HG02610 (cell line): ENCODE measurements at regions not wholly inside any gene's neighbourhood (a gene's known extent, or its start where the extent isn't known, plus 50 kb on each side); places are given as distances from the start of the nearest gene placed in this dataset.

ENCODE experiments used
- ATAC-seq: cut with Tn5 transposase; IDR thresholded peaks from one replicate; pipeline ENCODE4 v1.9.1; 2021; ENCODE audit warnings: mild to moderate bottlenecking, moderate library complexity; ENCODE audit not compliant: unreplicated experiment

DNA sequence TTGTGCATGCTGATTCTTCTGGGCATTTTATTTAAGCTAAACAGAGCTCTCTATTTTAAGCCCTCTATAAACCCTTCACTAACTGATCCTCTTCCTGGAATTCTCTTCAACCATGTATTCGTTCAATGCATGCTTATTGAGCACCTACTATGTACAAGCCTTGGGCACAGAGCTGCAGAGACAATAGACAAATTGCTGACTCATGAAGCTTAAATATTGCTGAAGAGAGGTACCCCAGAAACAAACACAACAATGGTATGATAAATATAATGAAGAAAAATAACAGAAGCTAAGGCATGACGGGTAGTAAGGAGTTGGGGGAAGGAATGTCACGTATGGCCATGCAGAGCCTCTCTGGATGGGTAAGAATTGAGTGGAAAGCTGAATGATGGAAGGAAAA lies 222.2 kb downstream of the PPARGC1A start:
- ATAC-seq: no peak

DNA sequence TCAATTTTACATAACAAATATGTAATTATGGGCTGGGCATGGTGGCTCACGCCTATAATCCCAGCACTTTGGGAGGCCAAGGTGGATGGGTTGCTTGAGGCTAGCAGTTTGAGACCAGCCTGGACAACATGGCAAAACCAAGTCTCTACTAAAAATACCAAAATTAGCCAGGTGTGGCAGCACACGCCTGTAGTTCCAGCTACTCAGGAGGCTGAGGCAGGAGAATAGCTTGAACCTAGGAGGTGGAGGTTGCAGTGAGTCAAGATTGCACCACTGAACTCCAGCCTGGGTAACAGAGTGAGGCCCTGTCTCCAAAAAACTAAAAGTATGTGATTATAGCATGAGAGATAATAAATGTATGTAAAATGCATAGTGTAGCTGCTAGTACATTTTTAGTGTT lies 229.0 kb downstream of the PPARGC1A start:
- no peak for ATAC-seq

DNA sequence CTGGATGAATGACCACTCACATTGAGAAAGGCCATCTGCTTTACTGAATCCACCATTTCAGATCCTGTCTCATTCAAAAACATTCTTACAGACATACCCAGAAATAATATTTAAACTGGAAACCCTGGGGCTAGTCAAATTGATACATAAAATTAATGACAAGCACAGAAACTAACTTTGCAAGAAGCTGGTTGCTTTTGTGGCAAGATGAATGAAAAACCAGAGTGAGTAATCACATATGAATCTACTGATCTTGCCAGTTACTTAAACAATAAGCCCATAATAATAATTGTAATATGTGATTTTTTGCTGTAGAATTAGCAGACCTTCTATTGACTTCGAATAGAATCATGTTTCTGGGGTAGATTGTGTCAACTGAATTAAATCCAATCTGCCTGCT lies 235.1 kb downstream of the PPARGC1A start:
- no peak for ATAC-seq

DNA sequence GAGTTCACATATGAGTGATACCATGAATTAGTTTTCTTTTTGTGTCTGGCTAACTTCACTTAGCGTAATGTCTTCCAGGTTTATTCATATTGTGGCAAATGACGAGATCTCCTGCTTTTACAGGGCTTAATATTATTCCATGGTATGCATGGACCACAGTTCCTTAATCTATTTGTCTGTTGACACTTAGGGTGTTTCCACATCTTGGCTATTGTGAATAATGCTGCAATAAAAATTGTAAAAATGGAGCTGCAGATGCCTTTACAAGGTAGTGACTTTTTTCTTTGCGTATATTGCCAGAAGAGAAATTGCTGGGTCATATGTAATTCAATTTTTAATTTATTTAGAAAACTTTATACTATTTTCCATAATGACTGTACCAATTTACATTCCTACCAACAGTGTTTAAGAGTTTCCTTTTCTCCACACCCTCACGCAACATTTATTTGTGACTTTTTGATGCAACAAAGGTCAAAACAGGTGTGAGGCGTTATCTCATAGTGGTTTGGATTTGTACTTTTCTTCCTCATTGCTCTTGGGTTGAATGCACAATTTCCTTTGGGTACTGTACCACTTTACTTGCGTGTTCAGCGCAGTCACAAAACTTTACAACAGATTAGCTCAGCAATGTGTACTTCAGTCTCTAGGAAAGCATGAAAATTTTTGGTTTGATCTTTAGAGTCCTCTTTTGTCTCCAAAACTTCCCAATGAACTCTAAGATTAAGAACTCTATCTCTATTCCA lies 240.8 kb downstream of the PPARGC1A start:
- ATAC-seq: no peak

DNA sequence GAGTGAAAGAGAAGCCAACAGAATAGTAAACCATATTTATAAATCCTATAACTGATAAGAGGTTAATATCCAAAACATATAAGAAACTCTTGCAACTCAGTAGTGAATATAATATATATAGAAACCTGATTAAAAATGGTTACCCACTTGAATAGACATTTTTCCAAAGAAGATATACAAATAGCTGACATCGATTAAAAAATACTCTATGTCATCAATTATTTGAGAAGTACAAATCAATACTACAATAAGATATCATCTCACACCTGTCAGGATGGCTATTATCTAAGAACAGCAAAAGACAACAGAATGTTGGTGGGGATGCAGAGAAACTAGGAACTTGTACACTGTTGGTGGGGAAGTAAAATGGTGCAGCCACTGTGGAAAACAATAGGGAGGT lies 254.4 kb downstream of the PPARGC1A start:
- ATAC-seq: no peak

DNA sequence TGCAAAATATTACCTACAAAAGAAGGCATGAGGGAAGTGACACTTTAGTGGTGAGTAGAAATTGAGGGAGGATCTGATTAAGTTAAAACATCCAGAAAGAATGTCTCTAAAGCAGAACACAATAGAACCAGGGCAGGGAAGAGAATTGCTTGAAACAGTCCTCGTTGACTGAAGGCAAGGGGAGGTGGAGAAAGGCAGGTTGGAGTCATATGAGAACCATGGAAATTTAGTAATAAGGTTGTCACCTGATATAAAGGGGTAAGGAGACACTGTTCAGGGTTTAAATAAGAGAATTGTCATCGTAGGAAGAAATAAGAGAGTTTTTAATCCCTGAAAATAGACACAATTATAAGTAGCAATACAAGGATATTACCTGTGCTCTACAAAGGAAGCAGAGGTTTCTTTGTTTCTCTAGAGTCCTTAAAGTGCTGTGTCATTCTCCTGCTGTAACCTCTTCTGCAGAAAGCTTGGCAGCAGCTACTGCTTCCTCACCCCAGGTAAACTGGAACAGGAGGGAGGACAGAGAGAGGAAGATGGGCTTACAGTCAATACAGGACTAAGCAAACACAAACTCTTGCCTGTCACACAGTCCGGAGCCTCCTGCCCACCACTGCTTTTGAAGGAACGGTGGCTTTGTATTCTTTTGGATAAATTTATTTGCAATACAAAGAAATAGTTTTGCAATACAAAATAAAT lies 258.4 kb downstream of the PPARGC1A start:
- no peak for ATAC-seq

DNA sequence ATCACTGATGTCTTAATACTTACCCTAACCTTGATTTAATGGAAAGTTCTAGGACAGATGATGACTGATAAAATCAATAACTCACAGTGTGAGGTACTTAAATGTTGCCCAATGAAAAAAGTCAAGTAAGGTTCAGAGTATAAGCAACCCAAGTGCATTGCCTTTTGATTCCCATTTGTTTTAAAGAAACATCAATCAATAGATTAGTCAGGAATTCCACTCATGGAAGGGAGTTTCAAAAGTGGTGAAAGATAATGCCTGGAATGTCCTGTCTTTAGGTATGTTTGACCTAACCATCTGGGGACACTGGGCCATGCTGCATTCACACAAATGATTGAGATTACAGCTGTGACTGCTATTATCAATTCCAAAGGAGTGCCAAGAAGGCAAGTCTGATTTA lies 259.7 kb downstream of the PPARGC1A start:
- no peak for ATAC-seq

DNA sequence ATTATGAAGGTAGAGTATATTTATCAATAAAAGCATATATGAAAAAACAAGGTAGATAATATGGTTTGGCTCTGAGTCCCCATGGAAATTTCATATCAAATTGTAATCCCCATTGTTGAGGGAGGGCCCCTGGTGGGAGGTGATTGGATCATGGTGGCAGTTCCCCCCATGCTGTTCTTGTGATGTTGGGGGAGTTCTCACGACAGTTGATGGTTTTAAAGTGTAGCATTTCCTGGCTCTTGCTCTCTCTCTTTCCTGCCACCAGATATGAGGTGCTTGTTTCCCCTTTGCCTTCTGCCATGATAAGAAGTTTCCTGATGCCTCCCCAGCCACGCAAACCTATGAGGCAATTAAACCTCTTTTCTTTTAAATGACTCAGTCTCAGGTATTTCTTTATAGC lies 260.4 kb downstream of the PPARGC1A start:
- no peak for ATAC-seq

DNA sequence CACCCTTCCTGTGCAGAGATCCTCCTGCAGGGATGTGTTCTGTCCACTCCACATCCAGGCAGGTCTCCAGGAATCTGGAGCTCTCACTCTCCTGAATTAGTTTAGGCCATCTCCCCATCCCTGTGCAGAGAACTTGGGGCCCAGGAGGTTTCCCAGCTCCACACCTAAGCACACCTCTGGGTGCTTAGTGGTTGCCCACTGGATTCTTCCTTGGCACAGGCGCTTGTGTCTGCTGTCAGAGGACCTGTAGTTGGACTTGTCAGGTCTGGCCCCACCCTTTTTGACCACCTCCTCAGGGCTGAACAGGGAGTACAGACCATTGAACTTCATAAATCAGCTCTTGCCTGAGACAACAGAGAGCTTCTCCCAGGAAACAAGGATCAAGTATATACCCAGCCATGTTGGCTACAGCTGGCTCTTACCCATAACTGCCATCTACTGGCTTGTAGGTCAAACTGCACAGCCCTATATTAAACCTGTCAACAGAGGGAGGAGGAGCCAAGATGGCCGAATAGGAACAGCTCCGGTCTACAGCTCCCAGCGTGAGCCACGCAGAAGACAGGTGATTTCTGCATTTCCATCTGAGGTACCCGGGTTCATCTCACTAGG lies 275.5 kb downstream of the PPARGC1A start:
- no peak for ATAC-seq

DNA sequence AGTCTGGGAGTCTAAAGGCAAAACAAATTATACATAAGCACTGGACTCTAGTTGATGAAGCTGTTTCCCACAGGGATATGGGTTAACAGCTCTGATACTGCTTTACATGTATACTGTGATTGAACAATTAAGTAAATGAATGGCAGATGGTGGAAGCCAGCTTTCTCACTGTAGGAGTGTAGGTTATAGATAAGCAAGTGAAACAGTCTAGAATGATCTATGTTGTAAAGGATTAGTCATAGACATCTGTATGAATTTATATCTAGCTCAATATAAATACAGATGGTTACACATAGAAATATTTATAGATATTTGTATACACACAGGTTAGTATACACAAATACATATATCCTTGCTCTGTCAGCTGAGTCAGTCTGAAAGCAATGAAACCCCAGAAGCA lies 276.1 kb downstream of the PPARGC1A start:
- no peak for ATAC-seq

DNA sequence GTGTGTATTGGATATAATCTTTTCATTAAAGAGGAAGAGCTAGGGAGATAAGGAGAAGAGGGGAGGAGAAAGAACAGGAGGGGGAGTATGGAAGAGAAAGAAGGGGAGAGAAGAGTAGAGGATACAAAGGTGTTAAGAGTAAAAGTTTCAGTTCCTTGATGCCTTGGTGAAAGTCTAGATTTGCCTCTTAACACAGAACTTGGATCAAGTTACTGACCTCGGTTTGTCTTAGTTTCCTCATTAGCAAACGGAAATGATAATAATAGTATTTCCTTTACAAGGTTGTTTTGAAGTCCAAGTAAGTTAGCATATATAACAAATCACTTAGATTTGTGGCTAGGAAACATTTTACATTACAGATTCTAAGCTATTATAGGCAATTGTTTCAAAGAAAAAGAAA lies 287.1 kb downstream of the PPARGC1A start:
- ATAC-seq: no peak

DNA sequence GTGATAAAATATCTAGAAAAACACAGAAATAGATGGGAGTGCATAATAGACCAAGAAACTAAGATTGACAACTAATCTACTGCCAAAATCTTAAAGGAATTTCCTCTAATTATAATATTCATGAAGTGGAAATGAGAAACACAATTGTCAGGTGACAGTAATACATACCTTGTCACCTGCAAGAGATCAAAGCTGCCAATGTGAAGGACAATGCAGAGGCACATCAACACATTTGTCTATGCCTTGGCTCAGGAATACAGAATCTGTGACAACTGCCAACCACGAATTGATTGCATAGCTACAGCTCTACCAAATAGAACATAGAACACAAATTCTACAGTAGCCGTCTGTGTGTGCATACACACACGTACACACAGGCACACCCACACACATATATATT lies 295.7 kb downstream of the PPARGC1A start:
- no peak for ATAC-seq

DNA sequence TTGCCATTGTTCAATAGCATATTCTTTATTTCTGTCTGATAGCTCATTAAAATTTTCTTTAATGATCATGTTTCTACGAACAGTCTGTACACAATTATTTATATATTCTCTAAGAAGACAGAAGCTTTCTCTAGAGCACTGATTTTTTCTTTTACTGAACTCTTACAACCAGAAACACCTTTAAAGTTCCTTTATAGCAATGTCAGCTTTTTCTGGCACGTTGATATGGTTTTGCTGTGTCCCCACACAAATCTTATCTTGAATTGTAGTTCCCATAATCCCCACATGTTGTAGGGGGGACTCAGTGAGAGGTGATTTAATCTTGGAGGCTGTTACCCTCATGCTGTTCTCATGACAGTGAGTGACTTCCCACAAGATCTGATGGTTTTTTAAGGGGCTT lies 299.4 kb downstream of the PPARGC1A start:
- ATAC-seq: no peak

DNA sequence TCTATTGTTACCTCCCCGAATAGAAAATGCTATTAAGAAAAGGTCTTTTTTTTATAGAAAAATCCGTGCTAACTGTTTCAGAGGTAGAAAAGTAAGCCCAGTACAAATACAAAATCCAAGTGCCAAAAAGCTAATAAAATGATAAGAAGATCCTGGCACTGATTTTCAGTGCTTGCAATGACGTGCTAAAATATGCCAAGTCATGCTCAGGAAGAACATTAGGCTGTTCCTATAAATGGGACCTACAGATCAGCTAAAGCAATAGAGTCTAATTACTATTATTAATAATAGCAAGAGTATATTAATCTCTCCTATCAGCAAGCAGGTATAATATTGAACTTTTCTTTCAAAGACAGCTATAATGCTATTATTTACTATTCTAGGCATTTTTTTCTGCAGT lies 305.8 kb downstream of the PPARGC1A start:
- no peak for ATAC-seq

DNA sequence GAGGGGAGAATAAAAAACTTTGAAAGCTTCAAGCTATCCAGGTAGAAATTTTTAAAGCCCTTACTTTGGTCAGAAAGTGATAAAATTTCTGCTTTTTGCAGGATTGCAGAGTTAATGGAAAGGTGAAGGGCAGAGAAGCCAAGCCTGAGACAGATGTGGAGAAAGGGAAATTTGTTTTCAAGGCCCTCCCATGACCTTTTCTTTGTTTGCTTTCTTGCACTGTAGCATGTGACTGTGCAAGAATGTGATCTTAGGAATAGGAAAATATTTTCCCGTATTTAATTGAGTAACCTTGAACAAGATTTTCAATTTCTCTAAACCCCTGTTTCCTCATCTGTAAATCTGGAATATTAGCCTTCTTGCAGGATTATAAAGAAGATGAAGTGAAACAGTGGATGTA lies 307.2 kb downstream of the PPARGC1A start:
- no peak for ATAC-seq

DNA sequence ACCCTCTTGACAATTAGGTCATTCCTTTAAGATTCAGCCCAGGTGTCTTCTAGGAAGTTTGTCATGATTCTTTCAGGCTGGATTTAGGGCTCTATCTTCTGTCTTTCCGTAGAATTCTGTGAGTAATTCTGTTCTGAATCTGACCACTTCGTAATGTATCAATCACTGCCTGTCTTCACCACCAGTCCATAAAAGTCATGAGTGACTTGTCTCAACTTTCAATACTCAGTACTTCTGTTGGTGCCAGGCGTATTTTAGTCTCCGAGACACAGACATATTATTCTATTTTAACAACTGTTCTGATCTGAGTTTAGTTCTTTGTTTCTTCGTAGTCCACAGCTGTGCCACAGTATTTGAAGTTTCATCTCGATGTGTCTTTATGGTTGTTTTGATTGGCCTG lies 310.7 kb downstream of the PPARGC1A start:
- ATAC-seq: no peak

DNA sequence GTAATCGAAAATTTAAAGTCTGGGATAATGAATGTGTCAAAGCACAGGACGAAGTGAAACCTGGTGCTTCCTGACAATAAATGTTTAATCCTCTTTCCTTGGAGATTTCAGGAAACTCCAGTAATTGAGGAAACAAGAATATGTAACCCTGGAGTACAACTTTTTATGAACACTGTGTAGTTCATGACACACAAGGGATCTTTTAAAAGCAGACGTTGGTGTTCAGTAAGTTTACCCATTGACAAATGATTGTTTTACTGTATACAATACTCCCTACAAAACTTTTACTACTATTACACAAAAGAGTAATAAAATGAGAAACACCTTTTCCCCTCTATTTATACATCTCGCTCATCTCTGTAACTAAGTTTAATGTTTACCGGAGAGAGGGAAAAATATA lies 312.4 kb downstream of the PPARGC1A start:
- ATAC-seq: no peak

DNA sequence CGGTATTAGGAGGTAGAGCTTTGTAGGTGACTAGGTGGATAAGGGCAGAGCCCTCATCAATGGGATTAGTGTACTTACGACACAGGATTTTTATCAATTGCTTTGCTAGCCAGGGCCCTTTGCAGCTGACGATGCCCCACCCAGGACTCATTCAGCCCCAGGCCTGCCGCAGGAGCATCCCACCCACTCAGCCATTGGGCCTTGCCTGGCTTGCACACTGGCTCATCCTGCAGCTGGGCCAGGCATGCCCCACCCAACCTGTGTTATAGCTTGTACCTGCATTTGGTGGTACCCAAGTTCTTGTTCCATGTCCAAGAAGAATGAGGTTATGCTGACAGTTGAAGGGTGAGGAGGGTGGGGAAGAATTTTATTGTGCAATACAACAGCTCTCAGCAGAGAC lies 317.5 kb downstream of the PPARGC1A start:
- ATAC-seq: no peak

DNA sequence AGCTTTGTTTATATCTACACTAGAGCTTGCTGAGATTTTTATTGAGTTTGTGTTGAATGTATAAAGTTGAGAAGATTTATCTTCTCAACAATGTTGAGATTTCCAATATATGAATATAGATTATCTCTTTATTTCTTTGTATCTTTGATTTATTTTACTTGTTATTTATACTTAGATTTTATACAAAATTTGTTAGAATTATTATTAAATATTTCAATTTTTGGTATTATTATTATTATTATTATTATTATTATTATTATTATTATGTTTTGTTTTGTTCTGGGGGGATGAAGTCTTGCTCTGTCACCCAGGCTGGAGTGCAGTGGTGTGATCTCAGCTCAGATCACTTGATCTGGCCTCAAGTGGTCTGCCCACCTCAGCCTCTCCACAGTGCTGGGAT lies 322.5 kb downstream of the PPARGC1A start:
- no peak for ATAC-seq

DNA sequence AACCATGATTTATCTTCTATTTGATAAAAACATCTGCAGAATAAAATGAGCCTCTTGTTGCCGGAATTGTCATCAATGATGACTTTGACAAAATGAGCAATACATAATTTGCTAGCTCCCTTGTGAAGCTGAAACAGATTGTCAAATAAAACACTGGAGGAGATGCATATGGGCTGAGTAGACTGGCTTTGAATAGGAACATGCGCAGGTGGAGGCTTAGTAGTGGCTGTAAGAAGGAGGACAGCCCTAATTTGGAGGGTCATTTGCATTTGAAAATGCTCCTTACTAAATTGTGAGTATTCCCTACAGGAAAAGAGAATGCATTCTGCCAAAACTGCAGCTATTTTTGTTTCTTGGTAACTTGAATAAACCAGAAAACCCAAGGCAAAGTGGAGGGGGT lies 329.1 kb downstream of the PPARGC1A start:
- no peak for ATAC-seq

DNA sequence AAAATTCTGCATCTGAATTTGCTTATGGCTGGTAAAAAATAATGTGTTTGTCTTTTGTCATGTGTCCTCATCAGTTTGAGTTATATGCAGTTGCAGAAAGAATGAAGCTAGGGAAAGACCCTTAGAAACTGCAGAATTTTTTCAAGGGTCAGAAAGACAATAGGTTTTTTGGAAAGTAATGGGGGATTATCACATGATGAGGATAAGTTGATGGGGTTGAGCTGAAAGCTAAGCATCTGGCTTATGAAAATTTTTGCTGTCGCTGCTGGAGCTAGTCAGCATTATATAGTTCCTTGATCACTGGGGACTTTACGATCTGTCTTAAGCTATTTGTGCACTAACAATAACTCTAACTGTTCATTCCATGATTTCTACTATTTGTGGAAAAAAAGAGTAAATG lies 331.7 kb downstream of the PPARGC1A start:
- ATAC-seq: no peak

DNA sequence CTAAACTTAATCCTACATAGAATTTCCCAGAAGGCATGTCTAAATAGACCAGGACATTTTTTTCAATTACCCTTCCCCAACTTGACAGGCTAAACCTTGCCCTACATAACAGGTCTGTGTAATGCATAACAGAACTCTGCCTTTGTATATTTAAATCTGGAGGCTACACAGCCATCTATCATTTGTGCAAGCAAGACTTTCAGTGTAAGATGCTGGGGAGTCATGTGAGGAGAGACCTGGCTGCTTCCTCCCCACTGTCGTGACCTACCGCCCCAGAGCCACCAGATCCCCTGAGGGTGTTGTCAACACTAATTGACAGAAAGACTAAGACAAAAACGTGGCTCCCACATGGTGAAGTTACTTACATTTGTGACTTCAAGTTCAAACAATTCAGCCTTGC lies 342.2 kb downstream of the PPARGC1A start:
- ATAC-seq: no peak
